ENCODE measurements at regions not wholly inside any gene's neighbourhood (a gene's known extent, or its start where the extent isn't known, plus 50 kb on each side); places are given as distances from the start of the nearest gene placed in this dataset.
"Not testable (repeated sequence)": the region's sequence is repeated elsewhere in the genome, so short reads cannot be mapped to it uniquely, and the experiment has no call there.

GRCh38 chr13:32828711-32829110 is 187.5 kb upstream of the KL start:
- H3K4me3 Mint-ChIP-seq = no peak overlapping the region
- no peaks in the 10 kb centered on the region for H3K36me3 Mint-ChIP-seq
- no peak for ATAC-seq
- peaks cover 10% of the 10 kb centered on the region for H3K27me3 Mint-ChIP-seq
- H3K27ac Mint-ChIP-seq = no peak overlapping the region
- no peaks in the 10 kb centered on the region for H3K4me1 Mint-ChIP-seq
- H3K9me3 Mint-ChIP-seq = peaks cover 5% of the 10 kb centered on the region

GRCh38 chr13:32829269-32829668 is 187.0 kb upstream of the KL start:
- Mint-ChIP-seq H3K27me3 (peaks cover 10% of the 10 kb centered on the region), H3K4me1 (no peaks in the 10 kb centered on the region), H3K27ac (no peak overlapping the region), H3K9me3 (peaks cover 7% of the 10 kb centered on the region), H3K4me3 (no peak overlapping the region), H3K36me3 (no peaks in the 10 kb centered on the region)
- no peak for ATAC-seq

- no peak overlapping the region for H3K27ac Mint-ChIP-seq
- H3K36me3 Mint-ChIP-seq = no peaks in the 10 kb centered on the region
- peaks cover 7% of the 10 kb centered on the region for H3K9me3 Mint-ChIP-seq
- ATAC-seq = peak; percentile 15
- no peaks in the 10 kb centered on the region for H3K4me1 Mint-ChIP-seq
- peaks cover 10% of the 10 kb centered on the region for H3K27me3 Mint-ChIP-seq
- H3K4me3 Mint-ChIP-seq = no peak overlapping the region
These were observed 186.4 kb upstream of the KL start for GRCh38 chr13:32829676-32830335.

GRCh38 chr13:32830336-32831031 is 185.7 kb upstream of the KL start:
- H3K27ac Mint-ChIP-seq = no peak overlapping the region

GRCh38 chr13:32837307-32837972 is 178.8 kb upstream of the KL start:
- Mint-ChIP-seq H3K27ac (peak overlapping the region; percentile 18), H3K9me3 (peaks cover 13% of the 10 kb centered on the region), H3K4me3 (no peak overlapping the region), H3K27me3 (no peaks in the 10 kb centered on the region), H3K4me1 (peaks cover 24% of the 10 kb centered on the region), H3K36me3 (peaks cover 5% of the 10 kb centered on the region)
- ATAC-seq = no peak

More at GRCh38 chr13:32830336-32831031, 185.7 kb upstream of the KL start:
- Mint-ChIP-seq H3K4me1 (no peaks in the 10 kb centered on the region), H3K27me3 (peaks cover 10% of the 10 kb centered on the region), H3K36me3 (no peaks in the 10 kb centered on the region), H3K4me3 (no peak overlapping the region), H3K9me3 (peaks cover 7% of the 10 kb centered on the region)
- peak; percentile 18 for ATAC-seq

- no peak overlapping the region for H3K4me3 Mint-ChIP-seq
- H3K4me1 Mint-ChIP-seq = peaks cover 24% of the 10 kb centered on the region
- H3K36me3 Mint-ChIP-seq = peaks cover 5% of the 10 kb centered on the region
- ATAC-seq = no peak
- H3K9me3 Mint-ChIP-seq = peaks cover 9% of the 10 kb centered on the region
- no peaks in the 10 kb centered on the region for H3K27me3 Mint-ChIP-seq
- H3K27ac Mint-ChIP-seq = peak overlapping the region; percentile 18
These were observed 178.0 kb upstream of the KL start for GRCh38 chr13:32837973-32838927.

- Mint-ChIP-seq H3K36me3 (peaks cover 5% of the 10 kb centered on the region), H3K27me3 (no peaks in the 10 kb centered on the region), H3K27ac (no peak overlapping the region), H3K4me3 (no peak overlapping the region), H3K4me1 (peaks cover 24% of the 10 kb centered on the region), H3K9me3 (peaks cover 6% of the 10 kb centered on the region)
- ATAC-seq = no peak
These were observed 177.3 kb upstream of the KL start for GRCh38 chr13:32838945-32839344.

GRCh38 chr13:32840113-32840512 is 176.1 kb upstream of the KL start:
- peaks cover 5% of the 10 kb centered on the region for H3K36me3 Mint-ChIP-seq
- no peak overlapping the region for H3K27ac Mint-ChIP-seq

GRCh38 chr13:32840989-32841713 is 175.1 kb upstream of the KL start:
- H3K27me3 Mint-ChIP-seq = no peaks in the 10 kb centered on the region
- ATAC-seq = peak; percentile 62
- no peak overlapping the region for H3K27ac Mint-ChIP-seq
- no peak overlapping the region for H3K4me3 Mint-ChIP-seq
- peaks cover 24% of the 10 kb centered on the region for H3K4me1 Mint-ChIP-seq
- peaks cover 3% of the 10 kb centered on the region for H3K9me3 Mint-ChIP-seq
- H3K36me3 Mint-ChIP-seq = no peaks in the 10 kb centered on the region

More at GRCh38 chr13:32840113-32840512, 176.1 kb upstream of the KL start:
- no peak for ATAC-seq
- Mint-ChIP-seq H3K27me3 (no peaks in the 10 kb centered on the region), H3K4me1 (peaks cover 24% of the 10 kb centered on the region), H3K4me3 (no peak overlapping the region), H3K9me3 (peaks cover 9% of the 10 kb centered on the region)

GRCh38 chr13:32845952-32846950 is 170.0 kb upstream of the KL start:
- no peak for ATAC-seq
- Mint-ChIP-seq H3K27ac (no peak overlapping the region), H3K9me3 (peaks cover 3% of the 10 kb centered on the region)

GRCh38 chr13:32847976-32848375 is 168.2 kb upstream of the KL start:
- H3K4me1 Mint-ChIP-seq, H3K27ac Mint-ChIP-seq, H3K4me3 Mint-ChIP-seq, H3K36me3 Mint-ChIP-seq, H3K27me3 Mint-ChIP-seq, ATAC-seq, H3K9me3 Mint-ChIP-seq: not testable (repeated sequence)

More at GRCh38 chr13:32845952-32846950, 170.0 kb upstream of the KL start:
- no peaks in the 10 kb centered on the region for H3K36me3 Mint-ChIP-seq
- peaks cover 5% of the 10 kb centered on the region for H3K4me1 Mint-ChIP-seq
- H3K4me3 Mint-ChIP-seq = no peak overlapping the region
- peaks cover 10% of the 10 kb centered on the region for H3K27me3 Mint-ChIP-seq

- Mint-ChIP-seq H3K36me3 (no peaks in the 10 kb centered on the region), H3K4me1 (no peaks in the 10 kb centered on the region), H3K27ac (no peak overlapping the region), H3K4me3 (no peak overlapping the region), H3K9me3 (peaks cover 3% of the 10 kb centered on the region), H3K27me3 (peaks cover 10% of the 10 kb centered on the region)
- no peak for ATAC-seq
These were observed 166.9 kb upstream of the KL start for GRCh38 chr13:32849369-32849768.

GRCh38 chr13:32850316-32851052 is 165.7 kb upstream of the KL start:
- Mint-ChIP-seq H3K36me3 (no peaks in the 10 kb centered on the region), H3K4me3 (no peak overlapping the region), H3K4me1 (no peaks in the 10 kb centered on the region), H3K9me3 (no peaks in the 10 kb centered on the region), H3K27me3 (peaks cover 10% of the 10 kb centered on the region), H3K27ac (no peak overlapping the region)
- no peak for ATAC-seq
